ENCODE measurements at regions not wholly inside any gene's neighbourhood (a gene's known extent, or its start where the extent isn't known, plus 50 kb on each side); places are given as distances from the start of the nearest gene placed in this dataset.

- H3K23me2 ChIP-seq (ENCODE audit: insufficient read length, low read depth, low read length, poor library complexity, severe bottlenecking), result no peaks in the 10 kb centered on the region
- no peaks in the 10 kb centered on the region for H3K79me1 ChIP-seq (ENCODE audit: insufficient read depth, low read depth, low read length, poor library complexity, severe bottlenecking)
- no peaks in the 10 kb centered on the region; the same call in 1 of the 2 replicates for H3K4me1 ChIP-seq (ENCODE audit: insufficient read depth, low read length)
- no peak overlapping the region for H2BK12ac ChIP-seq (ENCODE audit: insufficient read length, low read depth, low read length)
- no peak overlapping the region for H3K18ac ChIP-seq (ENCODE audit: insufficient read length, low read depth, low read length)
- Mint-ChIP-seq H3K36me3 (ENCODE audit: insufficient read depth in 1 of 3, low read depth in 3 of 3) (no peaks in the 10 kb centered on the region), H3K9me3 (no peaks in the 10 kb centered on the region), H3K27me3 (ENCODE audit: low read depth) (no peaks in the 10 kb centered on the region), H3K4me1 (peaks cover 11% of the 10 kb centered on the region in 2 experiments), H3K27ac (peak overlapping the region; percentile 68 to 76 (median 73); a peak in 5 of 7 replicates), H3K4me3 (no peak overlapping the region)
- no peak overlapping the region for H4K5ac ChIP-seq (ENCODE audit: insufficient read length, low read depth, low read length)
- no peak overlapping the region for H2BK5ac ChIP-seq (ENCODE audit: insufficient read length, low read length)
- H3K4me2 ChIP-seq (ENCODE audit: insufficient read depth, insufficient read length, low read length), result no peak overlapping the region
- H2BK20ac ChIP-seq (ENCODE audit: low read depth, low read length, poor library complexity, severe bottlenecking), result no peak overlapping the region
- no peak overlapping the region for H3T11ph ChIP-seq (ENCODE audit: low read length)
- H3K4ac ChIP-seq (ENCODE audit: low read depth, low read length), result no peak overlapping the region
- no peak overlapping the region for H2AK5ac ChIP-seq (ENCODE audit: insufficient read length, low read length)
- H4K91ac ChIP-seq (ENCODE audit: insufficient read length, low read depth, low read length), result no peak overlapping the region
- peak overlapping the region; percentile 27 for H2AFZ ChIP-seq (ENCODE audit: low read length)
- 0 out of 3 replicates have a peak, but pooled peaks have one; percentile 11 for TF ChIP-seq CTCF (conservative IDR thresholded peaks at IDR 0.05)
- H3K79me2 ChIP-seq (ENCODE audit: insufficient read depth, low read length), result no peaks in the 10 kb centered on the region
- no peak overlapping the region; the same call in 1 of the 2 replicates for H3K14ac ChIP-seq (ENCODE audit: insufficient read depth, low read length)
- peak; percentile 87 for DNase-seq
- H3K23ac ChIP-seq (ENCODE audit: insufficient read length, low read depth, low read length), result no peak overlapping the region
- no peak overlapping the region for H2BK120ac ChIP-seq (ENCODE audit: low read depth, low read length, poor library complexity, severe bottlenecking)
- H3K9ac ChIP-seq (ENCODE audit: extremely low read depth, insufficient read length, low read length), result no peak overlapping the region
- H4K20me1 ChIP-seq (ENCODE audit: control insufficient read depth, insufficient read depth, insufficient read length), result no peaks in the 10 kb centered on the region
- WGBS (ENCODE audit: extremely low coverage, insufficient read length, low lambda C conversion rate), result no CpG with 5 or more reads among the region's 7 CpGs
- no peak overlapping the region for H3K56ac ChIP-seq (ENCODE audit: insufficient read length, low read depth, low read length)
- no peaks in the 10 kb centered on the region for H3K27me3 ChIP-seq (ENCODE audit: insufficient read depth, low read length)
- peak overlapping the region; percentile 85 for H3K27ac ChIP-seq (ENCODE audit: insufficient read length, low read depth, low read length)
- H2BK15ac ChIP-seq (ENCODE audit: low read depth, low read length), result no peak overlapping the region
- no peaks in the 10 kb centered on the region for H3K9me3 ChIP-seq (ENCODE audit: control insufficient read depth, low read depth, low read length)
- no peak overlapping the region for H4K8ac ChIP-seq (replicated peaks; ENCODE audit: insufficient read length, low read depth, low read length)
These were observed 316.2 kb upstream of the KLHL1 start for GRCh38 chr13:70424428-70424827.
